Endothelial cell of umbilical vein (primary cell): ENCODE measurements at regions not wholly inside any gene's neighbourhood (a gene's known extent, or its start where the extent isn't known, plus 50 kb on each side); places are given as distances from the start of the nearest gene placed in this dataset.

Source experiments
- BruUV-seq: library from RNA; stranded (reverse); fragments of 400-500 nt; replicated peaks from 2 replicates; lab custom pipeline; 2021; lab: Mats Ljungman, UMichigan
- CTCF ChIA-PET: fragments of 300-600, 350-600 bp; sonication (Branson Sonifier 250); formaldehyde crosslinking; loops from one replicate; lab custom pipeline; 2021; ENCODE audit warnings: antibody characterized with exemption, inconsistent platforms; lab: Charles Lee
- POLR2A ChIA-PET: fragments of 300-600, 350-600 bp; sonication (Branson Sonifier 250); formaldehyde crosslinking; loops from one replicate; lab custom pipeline; 2021; ENCODE audit warnings: antibody characterized with exemption, inconsistent platforms; lab: Charles Lee
- DNase-seq: peaks from one replicate; pipeline ENCODE4 v3.0.0-alpha.2; 2011; ENCODE audit warnings: low read depth, low spot score
- FAIRE-seq: peaks from 2 replicates; lab custom pipeline; 2011; peaks lifted over from hg19 to GRCh38; lab: Jason Lieb, UNC
- H2AFZ ChIP-seq: 2 replicates; pipeline ENCODE4 v1.6.0; 2012; ENCODE audit warnings: low read depth, low read length, control low read depth, inconsistent platforms
- H3K27ac ChIP-seq: 2 replicates; pipeline ENCODE4 v1.5.1; 2011; ENCODE audit warnings: low read depth, mild to moderate bottlenecking, control low read depth, low read length, moderate library complexity; ENCODE audit not compliant: insufficient read depth
- H3K27me3 ChIP-seq, 2 experiments: 2 replicates each; pipeline versions ENCODE4 v1.6.0 to v1.6.1; 2011; ENCODE audit warnings: low read length in 2 of 2, mixed read lengths in 1 of 2; ENCODE audit not compliant: control insufficient read depth in 2 of 2, insufficient read depth in 2 of 2
- H3K36me3 ChIP-seq, 2 experiments: 2 replicates in 1 of 2; 3 replicates in 1 of 2; pipeline ENCODE4 v1.5.1; 2011; ENCODE audit warnings: low read length in 2 of 2, mild to moderate bottlenecking in 1 of 2, moderate library complexity in 1 of 2; ENCODE audit not compliant: control insufficient read depth in 2 of 2, insufficient read depth in 2 of 2; ENCODE audit errors: extremely low read depth in 1 of 2
- H3K4me1 ChIP-seq: 3 replicates; pipeline ENCODE4 v1.5.1; 2011; ENCODE audit warnings: mild to moderate bottlenecking, low read length; ENCODE audit not compliant: control insufficient read depth, insufficient read depth; ENCODE audit errors: extremely low read depth
- H3K4me2 ChIP-seq: 2 replicates; pipeline ENCODE4 v1.6.1; 2011; ENCODE audit warnings: low read length, control low read depth, mixed read lengths; ENCODE audit not compliant: insufficient read depth
- H3K4me3 ChIP-seq, 3 experiments: fragments of 200-600 bp in 1 of 3; sonication (generic), shearing (Covaris generic) in 1 of 3; replicated peaks in 1 of 3; 2 replicates each; pipeline ENCODE4 v1.5.1; 2011 to 2016; ENCODE audit warnings: control low read depth in 3 of 3, low read length in 3 of 3, mild to moderate bottlenecking in 2 of 3, inconsistent platforms in 1 of 3, low read depth in 1 of 3, moderate library complexity in 1 of 3; ENCODE audit not compliant: insufficient read depth in 1 of 3
- H3K79me2 ChIP-seq: 2 replicates; pipeline ENCODE4 v1.6.0; 2012; ENCODE audit warnings: low read length, inconsistent platforms; ENCODE audit not compliant: control insufficient read depth, insufficient read depth
- H3K9ac ChIP-seq: replicated peaks from 2 replicates; pipeline ENCODE3; 2011; ENCODE audit warnings: low read length, control low read depth; ENCODE audit not compliant: insufficient read depth; ENCODE audit errors: extremely low read depth
- H3K9me1 ChIP-seq: replicated peaks from 3 replicates; pipeline ENCODE4 v1.6.0; 2011; ENCODE audit warnings: mild to moderate bottlenecking, low read length; ENCODE audit not compliant: control insufficient read depth, insufficient read depth; ENCODE audit errors: extremely low read depth
- H3K9me3 ChIP-seq: replicated peaks from 2 replicates; pipeline ENCODE4 v1.5.1; 2012; ENCODE audit warnings: low read length, inconsistent platforms; ENCODE audit not compliant: control insufficient read depth, insufficient read depth
- H4K20me1 ChIP-seq: replicated peaks from 2 replicates; pipeline ENCODE3; 2011; ENCODE audit warnings: mild to moderate bottlenecking, low read length; ENCODE audit not compliant: control insufficient read depth, insufficient read depth; ENCODE audit errors: extremely low read depth
- CTCF ChIP-seq, 2 donors: IDR thresholded peaks; 1 replicate in 1 of 2; 2 replicates in 1 of 2; pipeline ENCODE4 v1.5.1; 2011; ENCODE audit warnings: low read length in 2 of 2, mild to moderate bottlenecking in 2 of 2, moderate library complexity in 2 of 2, control low read depth in 1 of 2, inconsistent platforms in 1 of 2, low read depth in 1 of 2; ENCODE audit not compliant: insufficient read depth in 1 of 2; ENCODE audit errors: extremely low read depth in 1 of 2
- EZH2 ChIP-seq: IDR thresholded peaks from 2 replicates; pipeline ENCODE4 v1.6.1; 2012; ENCODE audit warnings: borderline replicate concordance, low read depth, mild to moderate bottlenecking, moderate library complexity, low read length, inconsistent platforms; ENCODE audit not compliant: severe bottlenecking
- FOS ChIP-seq: IDR thresholded peaks from 2 replicates; pipeline ENCODE4 v1.6.1; 2011; ENCODE audit warnings: mild to moderate bottlenecking, low read length, moderate library complexity, borderline replicate concordance; ENCODE audit not compliant: insufficient read depth
- GATA2 ChIP-seq: IDR thresholded peaks from 2 replicates; pipeline ENCODE4 v1.7.0; 2011; ENCODE audit warnings: low read depth, mild to moderate bottlenecking, moderate library complexity, mixed read lengths, low read length; ENCODE audit not compliant: insufficient read length, insufficient read depth
- JUN ChIP-seq: IDR thresholded peaks from 2 replicates; pipeline ENCODE4 v1.6.1; 2011; ENCODE audit warnings: borderline replicate concordance, low read depth; ENCODE audit not compliant: insufficient read length, insufficient read depth
- MAX ChIP-seq: IDR thresholded peaks from 2 replicates; pipeline ENCODE4 v1.6.1; 2011; ENCODE audit not compliant: insufficient read depth, insufficient read length
- MYC ChIP-seq: IDR thresholded peaks from one replicate; pipeline ENCODE4 v1.6.1; 2011; ENCODE audit warnings: mild to moderate bottlenecking, low read depth, low read length
- POLR2A ChIP-seq: IDR thresholded peaks from 2 replicates; pipeline ENCODE4 v1.6.1; 2012; ENCODE audit warnings: low read depth, mild to moderate bottlenecking, control low read depth, low read length
- POLR2AphosphoS5 ChIP-seq: IDR thresholded peaks from 2 replicates; pipeline ENCODE4 v1.6.1; 2012; ENCODE audit warnings: low read depth, mild to moderate bottlenecking, control low read depth, low read length, moderate library complexity; ENCODE audit not compliant: insufficient read depth
- dilution Hi-C: fragments of 300-500 bp; cut with MboI; formaldehyde crosslinking; loops from one replicate; pipeline ENCODE4 v1.15.0; 2019; ENCODE audit warnings: low sequenced_read_pairs; ENCODE audit not compliant: extremely low pct_ligation_motif_present
- intact Hi-C: fragments of 100-400 bp; cut with micrococcal nuclease; formaldehyde crosslinking; loops from one replicate; pipeline ENCODE4 v1.10.0; 2022

GRCh38 chr7:116142850-116143249 is 67.5 kb upstream of the TES start:
- no peaks in the 10 kb centered on the region for H3K4me1 ChIP-seq
- H3K4me3 ChIP-seq = no peak overlapping the region
- TF ChIP-seq FOS (no peak), EZH2 (no peak), MAX (no peak)
- dilution Hi-C loops = no loop called here
- intact Hi-C loops = no loop called here
- DNase-seq (no peak), FAIRE-seq (no peak)
- H3K79me2 ChIP-seq = no peaks in the 10 kb centered on the region
- no TSS peak for BruUV-seq
- H3K9ac ChIP-seq = no peak overlapping the region
- ChIA-PET POLR2A (no interaction called here), CTCF (interaction anchor here (1.2 to 1.4 kb wide), 2 partner anchors 17 to 93 kb away, joined by 3 read pairs; no protein-coding TSS in a partner anchor)
- H3K27ac ChIP-seq = no peak overlapping the region
- no peaks in the 10 kb centered on the region for H3K36me3 ChIP-seq
- H3K9me3 ChIP-seq = no peaks in the 10 kb centered on the region
- no peaks in the 10 kb centered on the region for H3K9me1 ChIP-seq
- no peak overlapping the region for H3K4me2 ChIP-seq
- no peak overlapping the region for H2AFZ ChIP-seq
- no peaks in the 10 kb centered on the region for H3K27me3 ChIP-seq
- H4K20me1 ChIP-seq = no peaks in the 10 kb centered on the region

GRCh38 chr7:116145245-116145852 is 65.0 kb upstream of the TES start:
- FAIRE-seq (no peak), DNase-seq (no peak)
- TF ChIP-seq CTCF (IDR thresholded peaks at IDR 0.05; ENCODE audit: extremely low read depth in 1 of 2, insufficient read depth in 1 of 2, low read depth in 1 of 2, low read length in 2 of 2) = no peak
- TF ChIP-seq EZH2 = no peak
- TF ChIP-seq GATA2 = no peak
- no peak for TF ChIP-seq MAX
- no peak for TF ChIP-seq JUN
- no peak for TF ChIP-seq POLR2A
- no peak for TF ChIP-seq POLR2AphosphoS5
- no peak for TF ChIP-seq MYC
- TF ChIP-seq FOS = no peak
- Histone ChIP-seq H3K9me3 (no peaks in the 10 kb centered on the region), H3K79me2 (no peaks in the 10 kb centered on the region), H3K4me2 (no peak overlapping the region), H3K27ac (no peak overlapping the region), H3K9me1 (no peaks in the 10 kb centered on the region), H3K4me3 (no peak overlapping the region), H3K4me1 (peaks cover 4% of the 10 kb centered on the region), H4K20me1 (no peaks in the 10 kb centered on the region), H3K9ac (no peak overlapping the region), H2AFZ (no peak overlapping the region), H3K36me3 (no peaks in the 10 kb centered on the region), H3K27me3 (no peaks in the 10 kb centered on the region)
- ChIA-PET CTCF (no interaction called here), POLR2A (no interaction called here)
- dilution Hi-C loops (no loop called here), intact Hi-C loops (no loop called here)
- BruUV-seq = no TSS peak
